SK-N-SH treated with all-trans-retinoic acid at 6 μM for 48 hours (cell line): ENCODE measurements at regions not wholly inside any gene's neighbourhood (a gene's known extent, or its start where the extent isn't known, plus 50 kb on each side); places are given as distances from the start of the nearest gene placed in this dataset.

ENCODE experiments used
- ATAC-seq: fragments of 200-7000 bp; cut with Tn5 transposase; 3 replicates; pipeline ENCODE4 v1.9.1; 2020; ENCODE audit warnings: mild to moderate bottlenecking, moderate library complexity
- ARNTL ChIP-seq: fragments of 450-650 bp; formaldehyde crosslinking; IDR thresholded peaks from 2 replicates; pipeline ENCODE4 v1.5.0; 2020; ENCODE audit warnings: low read depth, mild to moderate bottlenecking, moderate library complexity, borderline replicate concordance
- BACH2 ChIP-seq: fragments of 250-450 bp; sonication (Bioruptor Pico); IDR thresholded peaks from 2 replicates; pipeline ENCODE4 v1.9.0; 2021; ENCODE audit warnings: mild to moderate bottlenecking, borderline replicate concordance
- CSDC2 ChIP-seq: fragments of 250-450 bp; sonication (Bioruptor Pico); IDR thresholded peaks from 2 replicates; pipeline ENCODE4 v1.5.0; 2020; ENCODE audit warnings: mild to moderate bottlenecking, moderate library complexity
- ESRRG ChIP-seq: fragments of 250-450 bp; sonication (Bioruptor Pico); IDR thresholded peaks from 2 replicates; pipeline ENCODE4 v1.6.1; 2021; ENCODE audit warnings: mild to moderate bottlenecking
- GLIS3 ChIP-seq: fragments of 250-450 bp; sonication (Bioruptor Pico); IDR thresholded peaks from 2 replicates; pipeline ENCODE4 v1.5.0; 2020; ENCODE audit warnings: mild to moderate bottlenecking, moderate library complexity
- ISL1 ChIP-seq: fragments of 250-450 bp; sonication (Bioruptor Pico); IDR thresholded peaks from 2 replicates; pipeline ENCODE4 v2.1.2; 2022; ENCODE audit warnings: mild to moderate bottlenecking, moderate library complexity
- OSR1 ChIP-seq: fragments of 250-450 bp; sonication (Bioruptor Pico); IDR thresholded peaks from 2 replicates; pipeline ENCODE4 v1.8.0; 2022; ENCODE audit warnings: moderate library complexity, mild to moderate bottlenecking, inconsistent platforms
- POU6F1 ChIP-seq: fragments of 250-450 bp; sonication (Bioruptor Pico); IDR thresholded peaks from 2 replicates; pipeline ENCODE4 v1.8.0; 2021; ENCODE audit warnings: low read depth, mild to moderate bottlenecking, moderate library complexity, borderline replicate concordance
- PPARA ChIP-seq: fragments of 250-450 bp; sonication (Bioruptor Pico); IDR thresholded peaks from 2 replicates; pipeline ENCODE4 v1.5.0; 2020; ENCODE audit warnings: mild to moderate bottlenecking, borderline replicate concordance
- RARB ChIP-seq: fragments of 250-450 bp; sonication (Bioruptor Pico); IDR thresholded peaks from 2 replicates; pipeline ENCODE4 v1.8.0; 2021; ENCODE audit warnings: mild to moderate bottlenecking, moderate library complexity
- TCF4 ChIP-seq: fragments of 250-450 bp; sonication (Bioruptor Pico); IDR thresholded peaks from 2 replicates; pipeline ENCODE4 v1.8.0; 2021; ENCODE audit warnings: mild to moderate bottlenecking, moderate library complexity, borderline replicate concordance
- TOX ChIP-seq: fragments of 250-450 bp; sonication (Bioruptor Pico); IDR thresholded peaks from 2 replicates; pipeline ENCODE4 v1.8.0; 2021; ENCODE audit warnings: mild to moderate bottlenecking, moderate library complexity, borderline replicate concordance
- TSHZ2 ChIP-seq: fragments of 250-450 bp; sonication (Bioruptor Pico); IDR thresholded peaks from 2 replicates; pipeline ENCODE4 v1.5.0; 2020; ENCODE audit warnings: mild to moderate bottlenecking, moderate library complexity
- ZC3H10 ChIP-seq: fragments of 250-450 bp; sonication (Bioruptor Pico); IDR thresholded peaks from 2 replicates; pipeline ENCODE4 v1.5.1; 2021; ENCODE audit warnings: mild to moderate bottlenecking, moderate library complexity
- ZFP3 ChIP-seq: fragments of 250-450 bp; sonication (Bioruptor Pico); IDR thresholded peaks from 2 replicates; pipeline ENCODE4 v1.5.0; 2020; ENCODE audit warnings: mild to moderate bottlenecking, moderate library complexity
- ZFP30 ChIP-seq: fragments of 450-650 bp; formaldehyde crosslinking; IDR thresholded peaks from 2 replicates; pipeline ENCODE4 v1.5.0; 2022; ENCODE audit warnings: mild to moderate bottlenecking, moderate library complexity
- ZNF565 ChIP-seq: fragments of 450-650 bp; formaldehyde crosslinking; conservative IDR thresholded peaks from 2 replicates; pipeline ENCODE4 v1.5.0; 2020; ENCODE audit warnings: low read depth, mild to moderate bottlenecking, moderate library complexity
- ZNF70 ChIP-seq: fragments of 450-650 bp; formaldehyde crosslinking; IDR thresholded peaks from 2 replicates; pipeline ENCODE4 v1.5.0; 2020; ENCODE audit warnings: mild to moderate bottlenecking, moderate library complexity
- ZNF8 ChIP-seq: fragments of 450-650 bp; formaldehyde crosslinking; IDR thresholded peaks from 2 replicates; pipeline ENCODE4 v1.5.0; 2020; ENCODE audit warnings: mild to moderate bottlenecking, moderate library complexity
- TF ChIP-seq, protein P1 (sequence below): fragments of 250-450 bp; sonication (Bioruptor Pico); IDR thresholded peaks from 2 replicates; pipeline ENCODE4 v1.5.1; 2020; ENCODE audit warnings: low read depth, mild to moderate bottlenecking, moderate library complexity
- TF ChIP-seq, protein P2 (sequence below): fragments of 250-450 bp; sonication (Bioruptor Pico); IDR thresholded peaks from 2 replicates; pipeline ENCODE4 v1.8.0; 2020; ENCODE audit warnings: mild to moderate bottlenecking, moderate library complexity, borderline replicate concordance

- TF ChIP-seq, protein P1, sequence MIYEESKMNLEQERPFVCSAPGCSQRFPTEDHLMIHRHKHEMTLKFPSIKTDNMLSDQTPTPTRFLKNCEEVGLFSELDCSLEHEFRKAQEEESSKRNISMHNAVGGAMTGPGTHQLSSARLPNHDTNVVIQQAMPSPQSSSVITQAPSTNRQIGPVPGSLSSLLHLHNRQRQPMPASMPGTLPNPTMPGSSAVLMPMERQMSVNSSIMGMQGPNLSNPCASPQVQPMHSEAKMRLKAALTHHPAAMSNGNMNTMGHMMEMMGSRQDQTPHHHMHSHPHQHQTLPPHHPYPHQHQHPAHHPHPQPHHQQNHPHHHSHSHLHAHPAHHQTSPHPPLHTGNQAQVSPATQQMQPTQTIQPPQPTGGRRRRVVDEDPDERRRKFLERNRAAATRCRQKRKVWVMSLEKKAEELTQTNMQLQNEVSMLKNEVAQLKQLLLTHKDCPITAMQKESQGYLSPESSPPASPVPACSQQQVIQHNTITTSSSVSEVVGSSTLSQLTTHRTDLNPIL (CRISPR knock-in tag): no peak
- no peak for TF ChIP-seq BACH2 (CRISPR knock-in tag)
- TF ChIP-seq ZNF8: no peak
- no peak for TF ChIP-seq PPARA (CRISPR knock-in tag)
- no peak for TF ChIP-seq ZFP3 (CRISPR knock-in tag)
- no peak for TF ChIP-seq ZNF565 (CRISPR knock-in tag)
- no peak for TF ChIP-seq ISL1 (CRISPR knock-in tag)
Measured at GRCh38 chr4:123617791-123618190, 221.2 kb downstream of the SPRY1 start (continued).

DNA sequence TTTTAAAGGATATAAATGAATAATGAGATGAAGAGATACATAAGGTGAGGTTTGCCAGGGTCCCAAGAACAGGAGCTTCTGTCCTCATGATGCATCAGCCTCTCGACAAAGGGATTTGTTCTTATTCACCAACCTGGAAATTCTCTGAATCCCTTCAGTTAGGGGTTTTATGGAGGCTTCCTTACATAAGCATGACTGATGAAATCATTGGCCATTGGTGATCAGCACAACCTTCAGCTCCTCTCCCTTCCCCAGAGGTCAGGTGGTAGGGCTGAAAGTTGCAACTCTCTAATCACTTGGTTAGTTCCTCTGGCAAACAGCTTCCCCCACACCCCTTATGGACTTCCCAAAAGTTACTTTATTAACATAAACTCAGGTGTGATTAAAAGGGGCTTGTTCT lies 222.0 kb downstream of the SPRY1 start:
- TF ChIP-seq ISL1 (CRISPR knock-in tag): no peak
- TF ChIP-seq GLIS3 (CRISPR knock-in tag): no peak
- TF ChIP-seq ZFP3 (CRISPR knock-in tag): no peak
- no peak for TF ChIP-seq ZFP30 (CRISPR knock-in tag)
- TF ChIP-seq ZNF565 (CRISPR knock-in tag): no peak
- no peak for TF ChIP-seq TCF4
- TF ChIP-seq ZNF70 (CRISPR knock-in tag): no peak
- TF ChIP-seq, all 23 proteins: peak for 0
- ATAC-seq: no peak

GRCh38 chr4:123619326-123619725 lies 222.7 kb downstream of the SPRY1 start:
- ATAC-seq: no peak
- TF ChIP-seq TOX (CRISPR knock-in tag) (no peak), ISL1 (CRISPR knock-in tag) (no peak), GLIS3 (CRISPR knock-in tag) (no peak), OSR1 (no peak), CSDC2 (CRISPR knock-in tag) (no peak), ZC3H10 (no peak), RARB (CRISPR knock-in tag) (no peak)

DNA sequence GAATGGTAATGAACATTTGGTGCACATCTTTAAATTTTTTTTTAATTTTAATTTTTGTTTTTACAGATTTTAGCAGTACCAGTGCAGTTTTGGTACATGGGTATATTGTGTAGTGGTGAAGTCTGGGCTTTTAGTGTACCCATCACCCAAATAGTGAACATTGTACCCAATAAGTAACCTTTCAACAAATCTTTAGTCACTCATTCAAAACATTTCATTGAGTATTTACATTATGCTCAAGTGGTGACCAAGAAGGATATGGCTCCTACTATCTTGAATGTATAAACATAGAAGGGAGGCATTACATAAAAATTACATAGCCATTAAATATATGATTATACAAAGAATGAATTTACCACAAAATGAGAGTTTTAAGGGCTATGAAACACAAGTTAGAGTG lies 223.3 kb downstream of the SPRY1 start:
- no peak for ATAC-seq
- TF ChIP-seq ARNTL (CRISPR knock-in tag): no peak

GRCh38 chr4:123621072-123621705 lies 224.6 kb downstream of the SPRY1 start:
- no peak for ATAC-seq
- TF ChIP-seq ZFP30 (CRISPR knock-in tag): no peak
- TF ChIP-seq GLIS3 (CRISPR knock-in tag): no peak
- TF ChIP-seq ZNF8: no peak
- TF ChIP-seq OSR1: no peak
- TF ChIP-seq RARB (CRISPR knock-in tag): no peak
- TF ChIP-seq, protein P2, sequence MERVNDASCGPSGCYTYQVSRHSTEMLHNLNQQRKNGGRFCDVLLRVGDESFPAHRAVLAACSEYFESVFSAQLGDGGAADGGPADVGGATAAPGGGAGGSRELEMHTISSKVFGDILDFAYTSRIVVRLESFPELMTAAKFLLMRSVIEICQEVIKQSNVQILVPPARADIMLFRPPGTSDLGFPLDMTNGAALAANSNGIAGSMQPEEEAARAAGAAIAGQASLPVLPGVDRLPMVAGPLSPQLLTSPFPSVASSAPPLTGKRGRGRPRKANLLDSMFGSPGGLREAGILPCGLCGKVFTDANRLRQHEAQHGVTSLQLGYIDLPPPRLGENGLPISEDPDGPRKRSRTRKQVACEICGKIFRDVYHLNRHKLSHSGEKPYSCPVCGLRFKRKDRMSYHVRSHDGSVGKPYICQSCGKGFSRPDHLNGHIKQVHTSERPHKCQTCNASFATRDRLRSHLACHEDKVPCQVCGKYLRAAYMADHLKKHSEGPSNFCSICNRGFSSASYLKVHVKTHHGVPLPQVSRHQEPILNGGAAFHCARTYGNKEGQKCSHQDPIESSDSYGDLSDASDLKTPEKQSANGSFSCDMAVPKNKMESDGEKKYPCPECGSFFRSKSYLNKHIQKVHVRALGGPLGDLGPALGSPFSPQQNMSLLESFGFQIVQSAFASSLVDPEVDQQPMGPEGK (CRISPR knock-in tag): no peak
- TF ChIP-seq TSHZ2 (CRISPR knock-in tag): no peak
- TF ChIP-seq ISL1 (CRISPR knock-in tag): no peak
- TF ChIP-seq ARNTL (CRISPR knock-in tag): no peak
- no peak for TF ChIP-seq CSDC2 (CRISPR knock-in tag)
- no peak for TF ChIP-seq ESRRG (CRISPR knock-in tag)
- TF ChIP-seq PPARA (CRISPR knock-in tag): no peak
- no peak for TF ChIP-seq ZNF70 (CRISPR knock-in tag)
- no peak for TF ChIP-seq TOX (CRISPR knock-in tag)
- TF ChIP-seq, protein P1 (CRISPR knock-in tag): no peak
- no peak for TF ChIP-seq POU6F1 (CRISPR knock-in tag)
- TF ChIP-seq BACH2 (CRISPR knock-in tag): no peak
- no peak for TF ChIP-seq TCF4
- no peak for TF ChIP-seq ZC3H10
- TF ChIP-seq, all 23 proteins: peak for 0
